ENCODE measurements at regions not wholly inside any gene's neighbourhood (a gene's known extent, or its start where the extent isn't known, plus 50 kb on each side); places are given as distances from the start of the nearest gene placed in this dataset.

- ChIA-PET RAD21 (ENCODE audit: unreplicated experiment) (no interaction called here), SMC1A (ENCODE audit: uncharacterized antibody, unreplicated experiment) (no interaction called here), POLR2A (no interaction called here), CTCF (interaction anchor here (1.0 kb wide), 1 partner anchor 12 kb away, joined by 3 read pairs; no protein-coding TSS in a partner anchor)
- no peak overlapping the region for H3K27ac ChIP-seq (ENCODE audit: control insufficient read depth, insufficient read depth)
- no peaks in the 10 kb centered on the region for H4K20me1 ChIP-seq (ENCODE audit: control insufficient read depth, insufficient read depth)
- no peak overlapping the region for H3K4me3 ChIP-seq
- intact Hi-C loops (cut with micrococcal nuclease; ENCODE audit: unreplicated experiment) = no loop called here
- peaks cover 2 to 4% of the 10 kb centered on the region in 2 experiments; a peak in 2 of 4 replicates for H3K27me3 ChIP-seq (replicated peaks in 1 of 2; ENCODE audit: control insufficient read depth in 2 of 2, insufficient read depth in 2 of 2, low read length in 1 of 2)
- H2AFZ ChIP-seq (ENCODE audit: control insufficient read depth, low read depth, low read length) = no peak overlapping the region
- H3K4me2 ChIP-seq (ENCODE audit: control insufficient read depth, insufficient read depth) = no peak overlapping the region
- no peaks in the 10 kb centered on the region for H3K9me3 ChIP-seq (replicated peaks; ENCODE audit: control insufficient read depth, insufficient read depth, low read length)
- no peak for FAIRE-seq
- WGBS (ENCODE audit: insufficient coverage, insufficient replicate concordance, low lambda C conversion rate, missing lambda C conversion rate) = 0% methylated on average over 3 of the region's 3 CpGs
- no peaks in the 10 kb centered on the region for H3K36me3 ChIP-seq (ENCODE audit: control insufficient read depth in 2 of 2, insufficient read depth in 2 of 2, low read length in 1 of 2)
- no peak overlapping the region for H3K9ac ChIP-seq (ENCODE audit: control insufficient read depth, insufficient read depth, low read length)
- in situ Hi-C loops (cut with MboI) = no loop called here
- no peak for DNase-seq (ENCODE audit: low read depth, low spot score)
- no TSS peak for BruUV-seq (replicated peaks)
- H3K4me1 ChIP-seq (ENCODE audit: control insufficient read depth, insufficient read depth, low read length) = no peaks in the 10 kb centered on the region
- no peak for ATAC-seq
- no peaks in the 10 kb centered on the region for H3K79me2 ChIP-seq (ENCODE audit: control insufficient read depth, insufficient read depth, low read length)
- TF ChIP-seq WRNIP1 (IDR thresholded peaks at IDR 0.05; ENCODE audit: borderline replicate concordance, low read depth, low read length) = no peak
- no peak for TF ChIP-seq DPF2 (IDR thresholded peaks at IDR 0.05)
- TF ChIP-seq RAD21 (IDR thresholded peaks at IDR 0.05; ENCODE audit: insufficient read depth, low read depth, low read length) = no peak
- TF ChIP-seq TBL1XR1 (IDR thresholded peaks at IDR 0.05; ENCODE audit: low read depth, low read length) = no peak
- TF ChIP-seq ELK1 (IDR thresholded peaks at IDR 0.05; ENCODE audit: low read depth, low read length) = no peak
- no peak for TF ChIP-seq ASH2L (IDR thresholded peaks at IDR 0.05; ENCODE audit: borderline replicate concordance, low read depth)
- TF ChIP-seq PKNOX1 (IDR thresholded peaks at IDR 0.05) = no peak
- no peak for TF ChIP-seq E2F4 (IDR thresholded peaks at IDR 0.05; ENCODE audit: low read depth, low read length)
- no peak for TF ChIP-seq EGR1 (IDR thresholded peaks at IDR 0.05; ENCODE audit: borderline replicate concordance in 1 of 2, low read depth in 2 of 2, low read length in 2 of 2)
- no peak for TF ChIP-seq ESRRA (IDR thresholded peaks at IDR 0.05; ENCODE audit: low read length)
- no peak for TF ChIP-seq PAX8 (IDR thresholded peaks at IDR 0.05)
- no peak for TF ChIP-seq JUNB (IDR thresholded peaks at IDR 0.05)
- TF ChIP-seq RELB (IDR thresholded peaks at IDR 0.05; ENCODE audit: low read depth) = no peak
- no peak for TF ChIP-seq GATAD2B (conservative IDR thresholded peaks at IDR 0.05; ENCODE audit: low read depth)
- TF ChIP-seq HDAC2 (IDR thresholded peaks at IDR 0.05) = no peak
- no peak for TF ChIP-seq KAT2A (conservative IDR thresholded peaks at IDR 0.05; ENCODE audit: control insufficient read depth, low read depth, low read length)
- TF ChIP-seq, protein P1, sequence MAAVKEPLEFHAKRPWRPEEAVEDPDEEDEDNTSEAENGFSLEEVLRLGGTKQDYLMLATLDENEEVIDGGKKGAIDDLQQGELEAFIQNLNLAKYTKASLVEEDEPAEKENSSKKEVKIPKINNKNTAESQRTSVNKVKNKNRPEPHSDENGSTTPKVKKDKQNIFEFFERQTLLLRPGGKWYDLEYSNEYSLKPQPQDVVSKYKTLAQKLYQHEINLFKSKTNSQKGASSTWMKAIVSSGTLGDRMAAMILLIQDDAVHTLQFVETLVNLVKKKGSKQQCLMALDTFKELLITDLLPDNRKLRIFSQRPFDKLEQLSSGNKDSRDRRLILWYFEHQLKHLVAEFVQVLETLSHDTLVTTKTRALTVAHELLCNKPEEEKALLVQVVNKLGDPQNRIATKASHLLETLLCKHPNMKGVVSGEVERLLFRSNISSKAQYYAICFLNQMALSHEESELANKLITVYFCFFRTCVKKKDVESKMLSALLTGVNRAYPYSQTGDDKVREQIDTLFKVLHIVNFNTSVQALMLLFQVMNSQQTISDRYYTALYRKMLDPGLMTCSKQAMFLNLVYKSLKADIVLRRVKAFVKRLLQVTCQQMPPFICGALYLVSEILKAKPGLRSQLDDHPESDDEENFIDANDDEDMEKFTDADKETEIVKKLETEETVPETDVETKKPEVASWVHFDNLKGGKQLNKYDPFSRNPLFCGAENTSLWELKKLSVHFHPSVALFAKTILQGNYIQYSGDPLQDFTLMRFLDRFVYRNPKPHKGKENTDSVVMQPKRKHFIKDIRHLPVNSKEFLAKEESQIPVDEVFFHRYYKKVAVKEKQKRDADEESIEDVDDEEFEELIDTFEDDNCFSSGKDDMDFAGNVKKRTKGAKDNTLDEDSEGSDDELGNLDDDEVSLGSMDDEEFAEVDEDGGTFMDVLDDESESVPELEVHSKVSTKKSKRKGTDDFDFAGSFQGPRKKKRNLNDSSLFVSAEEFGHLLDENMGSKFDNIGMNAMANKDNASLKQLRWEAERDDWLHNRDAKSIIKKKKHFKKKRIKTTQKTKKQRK (IDR thresholded peaks at IDR 0.05; ENCODE audit: low read depth, low read length) = no peak
- TF ChIP-seq HDAC6 (IDR thresholded peaks at IDR 0.05; ENCODE audit: unreplicated experiment) = no peak
Measured at GRCh38 chr9:89903141-89903475, 298.3 kb downstream of the GADD45G start.
